Dendritic cell treated with granulocyte-macrophage colony-stimulating factor and Interleukin-4, amounts not matched to agents 40 ng/mL and 50 ng/mL, for 4 days (primary cell): ENCODE measurements at regions not wholly inside any gene's neighbourhood (a gene's known extent, or its start where the extent isn't known, plus 50 kb on each side); places are given as distances from the start of the nearest gene placed in this dataset.

ENCODE experiments used
- H3K27ac Mint-ChIP-seq: one replicate; pipeline ENCODE4 v1.8.0; 2022; ENCODE audit warnings: mild to moderate bottlenecking, mixed read lengths
- H3K27me3 Mint-ChIP-seq: one replicate; pipeline ENCODE4 v1.8.0; 2022; ENCODE audit warnings: mild to moderate bottlenecking, mixed read lengths
- H3K36me3 Mint-ChIP-seq: one replicate; pipeline ENCODE4 v1.8.0; 2022; ENCODE audit warnings: low read depth, mixed read lengths
- H3K4me1 Mint-ChIP-seq: one replicate; pipeline ENCODE4 v1.8.0; 2022; ENCODE audit warnings: low read depth, mixed read lengths
- H3K4me3 Mint-ChIP-seq: one replicate; pipeline ENCODE4 v1.8.0; 2022; ENCODE audit warnings: mild to moderate bottlenecking, moderate library complexity, mixed read lengths
- H3K9me3 Mint-ChIP-seq: one replicate; pipeline ENCODE4 v1.8.0; 2022; ENCODE audit warnings: mixed read lengths
- intact Hi-C: fragments of 100-400 bp; cut with micrococcal nuclease; formaldehyde crosslinking; loops from one replicate; pipeline ENCODE4 v1.15.0; 2022

DNA sequence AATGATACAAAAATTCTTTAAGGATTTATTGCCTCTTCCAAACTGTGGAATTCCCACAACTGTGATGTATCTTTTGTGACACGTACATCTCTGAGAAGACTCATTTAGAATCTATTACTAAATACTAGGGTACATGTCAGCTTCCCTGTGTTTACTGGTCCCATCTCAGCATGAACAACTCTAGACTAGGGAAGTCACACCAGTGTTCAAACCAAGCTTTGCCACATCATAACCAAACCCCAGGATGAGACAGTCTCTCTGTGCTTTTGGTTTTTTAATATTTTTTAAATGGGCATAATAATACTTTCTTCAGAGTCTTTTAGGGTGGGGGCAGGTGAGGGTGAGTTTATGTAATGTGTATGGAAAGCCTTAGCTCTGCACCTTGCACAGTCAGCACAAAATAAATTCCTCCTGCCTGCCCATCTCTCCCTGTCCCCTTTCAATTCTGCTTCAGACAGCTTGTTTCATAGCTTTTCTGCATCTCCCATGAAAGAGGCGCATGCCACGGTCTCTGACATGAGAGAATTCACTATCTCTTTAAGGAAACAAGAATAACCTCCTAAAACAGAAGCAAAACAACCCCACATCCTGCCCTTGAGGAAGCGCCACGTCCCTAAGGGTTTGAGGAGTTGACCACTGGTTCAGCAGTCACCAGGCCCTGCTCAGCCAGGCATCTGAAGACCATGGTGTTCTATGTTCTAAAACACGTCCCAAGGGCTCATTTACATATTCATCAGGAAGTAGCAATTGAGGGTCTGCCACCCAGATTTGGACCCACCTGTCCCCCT, 174.5 kb downstream of the USP12 start:
- Mint-ChIP-seq H3K36me3 (no peaks in the 10 kb centered on the region), H3K9me3 (no peaks in the 10 kb centered on the region), H3K4me3 (no peak overlapping the region), H3K27ac (no peak overlapping the region), H3K4me1 (no peaks in the 10 kb centered on the region), H3K27me3 (no peaks in the 10 kb centered on the region)
- intact Hi-C loops: no loop called here

DNA sequence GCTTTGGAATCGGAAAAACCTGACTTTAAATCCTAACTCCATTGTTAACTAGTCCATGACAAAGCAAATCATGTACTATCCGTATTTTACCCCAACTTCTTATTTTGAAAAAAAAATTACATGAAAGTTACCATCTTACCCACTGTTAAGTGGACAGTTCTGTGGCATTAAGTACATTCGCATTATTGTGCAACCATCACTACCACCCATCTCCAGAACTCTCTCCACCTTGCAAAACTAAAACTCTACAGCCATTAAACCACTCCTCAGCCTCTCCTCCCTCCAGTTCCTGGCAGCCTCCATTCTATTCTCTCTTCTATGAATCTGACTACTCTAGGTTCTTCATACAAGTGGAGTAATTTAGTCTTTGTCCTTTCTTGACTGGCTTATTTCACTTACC, 176.5 kb downstream of the USP12 start:
- Mint-ChIP-seq H3K27ac (no peak overlapping the region), H3K4me3 (no peak overlapping the region), H3K27me3 (no peaks in the 10 kb centered on the region), H3K9me3 (no peaks in the 10 kb centered on the region), H3K36me3 (no peaks in the 10 kb centered on the region), H3K4me1 (no peaks in the 10 kb centered on the region)
- intact Hi-C loops: no loop called here

DNA sequence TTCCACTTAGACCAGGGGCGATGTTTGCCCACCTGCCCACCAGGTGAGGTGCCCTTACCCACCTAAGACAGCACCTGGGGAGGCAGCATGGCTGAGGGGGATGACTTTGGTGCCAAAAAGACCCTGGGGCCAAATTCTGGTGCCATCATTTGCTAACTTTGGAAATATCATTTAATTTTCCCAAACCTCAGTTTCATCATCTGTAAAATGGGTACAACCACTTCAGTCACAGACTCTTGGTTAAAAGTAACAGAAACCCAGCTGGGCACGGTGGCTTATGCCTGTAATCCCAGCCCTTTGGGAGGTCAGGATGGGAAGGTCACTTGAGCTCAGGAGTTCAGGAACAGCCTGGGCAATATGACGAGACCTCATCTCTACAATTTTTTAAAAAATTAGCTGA, 177.8 kb downstream of the USP12 start:
- Mint-ChIP-seq H3K9me3 (no peaks in the 10 kb centered on the region), H3K27ac (no peak overlapping the region), H3K4me3 (no peak overlapping the region), H3K36me3 (no peaks in the 10 kb centered on the region), H3K4me1 (no peaks in the 10 kb centered on the region), H3K27me3 (no peaks in the 10 kb centered on the region)
- intact Hi-C loops: no loop called here

DNA sequence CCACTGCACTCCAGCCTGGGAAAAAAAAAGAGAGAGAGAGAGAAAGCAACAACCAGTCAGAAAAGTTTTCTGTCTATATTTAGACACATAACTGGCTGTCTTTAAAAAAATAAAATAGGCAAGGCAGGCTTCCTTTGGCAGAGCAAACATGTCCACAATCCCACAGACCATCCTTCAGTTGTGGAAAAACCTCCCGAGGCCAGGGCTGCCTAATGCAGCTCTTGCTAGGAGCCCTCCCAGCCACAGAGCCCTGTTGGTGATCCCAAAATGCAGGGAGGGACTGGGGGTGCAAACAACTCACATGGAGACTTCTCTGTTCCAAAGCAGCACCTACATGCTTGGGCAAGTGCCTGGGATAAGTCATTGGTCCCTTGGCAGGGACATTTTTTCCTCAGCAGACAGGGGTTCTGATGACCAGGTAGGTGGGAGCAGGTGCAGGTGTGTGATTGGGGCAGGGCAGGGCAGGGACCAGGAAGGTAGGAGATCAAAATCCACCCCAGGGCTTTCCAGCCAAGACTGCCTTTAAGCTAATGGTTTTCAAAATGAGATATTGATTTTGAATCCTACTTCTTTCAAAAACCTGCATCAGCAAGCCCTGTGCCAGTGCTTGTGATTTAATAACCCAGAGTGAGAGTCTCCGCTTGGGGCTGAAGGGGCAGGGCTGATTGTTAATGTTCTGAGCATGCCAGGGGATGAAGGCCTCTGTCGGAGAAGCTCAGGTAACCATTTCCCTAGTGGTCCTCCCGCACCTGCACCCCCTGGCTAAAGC, 178.5 kb downstream of the USP12 start:
- H3K9me3 Mint-ChIP-seq: no peaks in the 10 kb centered on the region
- H3K27me3 Mint-ChIP-seq: no peaks in the 10 kb centered on the region
- H3K27ac Mint-ChIP-seq: no peak overlapping the region
- no peaks in the 10 kb centered on the region for H3K36me3 Mint-ChIP-seq
- H3K4me1 Mint-ChIP-seq: no peaks in the 10 kb centered on the region
- intact Hi-C loops: no loop called here
- H3K4me3 Mint-ChIP-seq: no peak overlapping the region

DNA sequence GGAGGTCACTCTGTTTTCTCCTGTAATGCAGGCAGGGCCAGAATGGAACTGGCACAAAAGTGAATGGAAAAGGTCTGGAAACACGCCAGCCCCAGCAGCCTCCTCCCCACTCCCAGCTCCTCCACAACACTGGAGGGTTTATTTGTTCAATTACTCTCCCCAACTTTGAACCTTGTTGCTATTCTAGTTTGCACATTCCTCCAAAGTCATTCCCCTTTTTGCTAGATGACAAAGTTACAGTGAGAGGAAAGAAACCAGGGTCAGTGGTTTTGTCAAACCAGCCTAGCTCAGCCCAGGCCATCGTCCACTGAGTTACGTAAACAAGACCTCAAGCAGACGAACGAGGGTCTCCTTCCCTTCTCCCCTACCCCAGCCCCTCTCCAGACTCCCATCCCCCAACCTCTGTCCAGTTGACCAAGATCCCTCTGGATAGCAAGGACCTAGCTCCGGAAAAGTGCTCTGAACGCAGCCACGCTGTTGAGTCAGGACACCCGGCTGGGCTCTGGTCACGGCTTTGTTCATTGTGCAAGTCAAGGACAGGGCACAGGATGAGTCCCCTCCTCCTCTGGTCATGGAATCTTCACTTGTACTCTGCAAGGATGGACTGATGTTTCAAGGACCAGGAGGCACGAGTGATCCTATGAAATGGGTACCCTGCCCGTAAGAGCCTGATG, 180.0 kb downstream of the USP12 start:
- Mint-ChIP-seq H3K27ac (no peak overlapping the region), H3K4me1 (no peaks in the 10 kb centered on the region), H3K9me3 (no peaks in the 10 kb centered on the region), H3K4me3 (no peak overlapping the region), H3K27me3 (no peaks in the 10 kb centered on the region), H3K36me3 (no peaks in the 10 kb centered on the region)
- intact Hi-C loops: no loop called here

DNA sequence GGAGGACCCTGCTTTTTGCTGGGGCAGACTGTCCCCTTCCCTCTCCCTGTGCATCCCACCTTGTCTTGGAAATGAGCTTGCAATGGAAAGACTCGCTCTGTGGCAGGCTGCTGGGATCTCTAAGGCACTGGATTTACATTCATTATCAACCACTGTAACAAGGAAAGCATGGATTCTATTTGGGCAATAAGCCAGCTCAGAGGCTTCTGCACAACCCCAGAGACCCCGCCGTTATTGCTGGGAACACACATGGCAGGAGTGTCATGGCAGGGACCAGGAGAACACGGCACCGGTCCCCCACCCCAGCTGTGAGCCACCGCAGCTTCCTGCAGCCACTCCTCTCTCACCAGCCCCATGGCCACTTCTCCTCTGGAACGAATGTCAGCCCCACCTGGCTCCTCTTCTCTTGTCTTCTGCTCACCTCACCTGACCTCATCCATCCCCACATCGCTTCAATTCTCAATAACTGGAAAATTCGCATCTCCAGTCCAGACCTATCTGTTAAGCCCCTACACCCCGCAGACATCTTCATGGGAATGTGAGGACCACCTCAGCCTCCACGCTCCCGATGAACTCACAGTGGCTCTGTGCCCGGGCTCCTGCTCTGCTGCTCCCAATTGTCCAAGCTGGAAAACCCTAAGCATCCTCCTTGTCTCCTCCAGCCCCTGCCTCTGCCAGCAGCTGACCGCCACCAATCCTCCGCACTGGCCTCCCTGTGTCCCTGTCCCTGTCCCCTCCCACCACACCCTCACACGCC, 181.5 kb downstream of the USP12 start:
- Mint-ChIP-seq H3K9me3 (no peaks in the 10 kb centered on the region), H3K27me3 (no peaks in the 10 kb centered on the region), H3K4me3 (no peak overlapping the region), H3K4me1 (peaks cover 2% of the 10 kb centered on the region), H3K27ac (no peak overlapping the region), H3K36me3 (no peaks in the 10 kb centered on the region)
- intact Hi-C loops: no loop called here

DNA sequence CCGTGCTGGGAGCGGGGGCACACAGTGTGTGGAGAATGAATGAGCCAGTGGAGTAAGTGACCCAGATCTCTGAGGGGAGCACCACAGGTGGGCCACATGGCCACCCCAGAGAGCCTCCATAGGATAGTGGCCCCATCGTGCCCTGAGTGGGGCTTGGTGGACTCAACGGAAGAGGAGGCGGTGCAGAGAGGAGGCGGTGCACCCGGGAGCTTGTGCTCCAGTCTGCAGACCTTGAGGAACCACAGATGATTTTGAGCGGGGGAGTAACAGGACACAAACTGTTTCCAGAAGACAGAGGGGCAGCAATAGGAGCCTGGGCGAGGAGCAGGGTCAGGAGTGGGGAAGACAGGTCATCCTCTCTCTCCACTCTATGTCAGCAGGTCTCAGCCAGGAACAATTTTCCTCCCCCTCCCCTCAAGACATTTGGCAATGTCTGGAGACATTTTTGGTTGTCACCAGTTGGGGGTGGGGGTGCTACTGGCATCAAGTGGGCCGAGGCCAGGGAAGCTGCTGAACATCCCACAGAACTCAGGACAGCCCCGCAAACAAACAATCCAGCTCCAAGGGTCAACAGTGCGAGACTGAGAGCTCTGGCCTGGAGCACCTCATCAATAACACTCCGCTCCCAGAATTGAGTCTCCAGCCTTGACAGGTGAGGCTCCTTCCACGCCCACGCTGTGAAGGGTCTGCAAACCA, 182.2 kb downstream of the USP12 start:
- H3K27ac Mint-ChIP-seq: no peak overlapping the region
- intact Hi-C loops: no loop called here
- no peaks in the 10 kb centered on the region for H3K27me3 Mint-ChIP-seq
- no peaks in the 10 kb centered on the region for H3K36me3 Mint-ChIP-seq
- no peak overlapping the region for H3K4me3 Mint-ChIP-seq
- H3K9me3 Mint-ChIP-seq: no peaks in the 10 kb centered on the region
- H3K4me1 Mint-ChIP-seq: peaks cover 5% of the 10 kb centered on the region

DNA sequence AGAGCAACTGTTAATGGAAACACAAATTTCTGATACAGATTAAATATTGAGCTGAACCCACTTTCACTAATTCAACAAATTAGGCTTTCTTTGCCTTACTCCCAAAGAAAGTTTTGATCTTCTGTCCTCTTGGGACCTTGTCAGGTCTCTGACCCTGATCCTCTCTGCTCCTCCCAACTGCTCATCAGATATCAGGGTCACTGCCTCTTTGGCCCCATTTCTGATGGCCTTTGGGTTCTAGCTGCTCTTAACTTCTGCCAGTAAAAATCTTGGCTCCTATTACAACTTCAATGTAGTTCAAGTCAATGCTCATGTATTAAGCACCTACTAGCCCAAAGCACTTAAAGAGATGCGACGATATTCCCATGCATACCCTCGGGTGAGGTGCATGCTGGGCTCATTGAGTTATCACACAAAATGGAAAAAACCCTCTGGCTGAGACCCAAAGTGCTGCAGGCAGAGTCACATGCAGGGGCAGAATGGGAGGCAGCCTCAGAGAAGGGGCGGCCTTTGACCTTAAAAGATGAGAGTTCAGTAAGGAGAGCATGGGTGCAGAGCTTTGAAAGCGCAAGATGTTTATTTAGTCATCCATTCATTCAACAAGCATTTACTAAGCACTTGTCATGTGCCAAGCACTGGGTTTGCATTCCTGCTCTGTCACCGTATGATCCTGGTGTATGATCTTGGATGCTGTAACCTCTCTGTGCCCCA, 183.4 kb downstream of the USP12 start:
- no peaks in the 10 kb centered on the region for H3K27me3 Mint-ChIP-seq
- H3K27ac Mint-ChIP-seq: no peak overlapping the region
- no peaks in the 10 kb centered on the region for H3K36me3 Mint-ChIP-seq
- H3K4me1 Mint-ChIP-seq: peaks cover 8% of the 10 kb centered on the region
- intact Hi-C loops: no loop called here
- no peaks in the 10 kb centered on the region for H3K9me3 Mint-ChIP-seq
- no peak overlapping the region for H3K4me3 Mint-ChIP-seq

DNA sequence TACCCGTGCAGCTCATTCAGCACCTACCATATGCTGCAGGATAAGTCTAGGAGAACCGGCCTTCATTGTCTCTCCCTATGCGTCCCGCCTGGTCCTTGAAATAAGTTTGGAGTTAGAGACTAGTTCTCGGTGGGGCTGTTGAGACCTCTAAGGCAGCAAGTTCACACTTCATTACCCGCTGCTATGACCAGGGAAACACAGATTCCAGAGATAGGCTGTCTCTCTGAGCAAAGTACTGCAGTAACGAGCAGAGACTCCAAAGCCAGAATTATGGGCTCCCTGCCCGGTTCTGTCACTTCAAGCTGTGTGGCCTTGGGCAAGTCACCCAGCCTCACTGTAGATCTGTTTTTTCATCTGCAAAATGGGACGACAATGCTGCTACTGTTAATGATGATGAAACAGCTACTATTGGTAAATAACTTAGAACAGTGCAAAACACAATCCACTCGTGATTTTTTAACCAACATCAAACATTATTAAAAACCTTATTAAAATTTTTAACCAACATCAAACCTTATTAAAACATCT, 184.1 kb downstream of the USP12 start:
- H3K9me3 Mint-ChIP-seq: no peaks in the 10 kb centered on the region
- peaks cover 15% of the 10 kb centered on the region for H3K4me1 Mint-ChIP-seq
- H3K27ac Mint-ChIP-seq: no peak overlapping the region
- H3K4me3 Mint-ChIP-seq: no peak overlapping the region
- no peaks in the 10 kb centered on the region for H3K27me3 Mint-ChIP-seq
- intact Hi-C loops: no loop called here
- H3K36me3 Mint-ChIP-seq: no peaks in the 10 kb centered on the region

DNA sequence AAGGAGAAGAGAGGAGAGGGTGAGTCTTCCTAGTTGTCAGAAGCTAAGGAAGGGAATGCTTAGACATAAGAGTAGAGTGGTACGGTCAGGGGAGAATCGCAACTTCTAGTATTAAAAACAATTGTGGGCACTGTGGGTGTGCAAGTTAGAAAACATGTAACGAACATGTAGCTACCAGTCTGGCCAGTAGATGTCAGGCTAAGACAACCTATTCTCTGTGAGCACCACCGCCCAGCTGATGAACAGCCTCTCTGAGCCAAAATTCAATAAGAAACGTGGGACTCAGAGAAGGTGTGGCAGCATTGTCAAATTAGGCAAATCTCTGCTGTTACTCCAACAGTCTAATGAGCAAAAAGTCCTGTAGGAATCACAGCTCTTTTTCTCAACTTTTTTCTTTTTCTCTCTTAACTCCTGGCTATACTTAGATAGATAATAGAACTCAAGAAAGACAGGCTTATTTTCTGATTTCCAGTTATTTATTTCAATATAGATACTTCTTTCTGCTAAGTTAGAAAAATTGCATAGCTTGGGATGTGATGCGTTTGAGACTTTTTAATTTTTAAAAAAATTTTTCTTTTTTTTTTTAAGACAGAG, 186.2 kb downstream of the USP12 start:
- Mint-ChIP-seq H3K4me1 (peaks cover 16% of the 10 kb centered on the region), H3K36me3 (no peaks in the 10 kb centered on the region), H3K27ac (no peak overlapping the region), H3K4me3 (no peak overlapping the region), H3K27me3 (no peaks in the 10 kb centered on the region), H3K9me3 (no peaks in the 10 kb centered on the region)
- intact Hi-C loops: loop anchor here (1.0 to 2.0 kb wide), 4 partner anchors 219 to 841 kb away; no protein-coding TSS in a partner anchor

DNA sequence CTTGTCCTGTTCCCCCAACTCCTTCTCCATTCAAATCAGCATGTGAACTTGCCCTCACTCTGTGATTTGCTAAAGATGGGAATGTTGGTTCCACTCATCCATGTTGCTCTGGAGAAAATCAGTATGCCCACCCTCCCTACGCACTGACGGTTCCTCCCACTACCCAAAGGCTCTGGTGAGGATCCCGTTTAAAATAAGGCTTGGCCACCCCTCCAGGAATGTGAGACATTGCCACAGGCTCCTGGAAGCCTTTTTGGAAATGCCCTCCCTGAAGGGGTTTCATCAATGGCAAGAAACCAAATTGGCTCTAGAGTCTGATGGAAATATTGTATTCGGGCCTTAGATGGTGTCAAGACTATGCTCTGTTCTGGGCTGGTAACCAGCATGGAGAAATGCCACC, 187.3 kb downstream of the USP12 start:
- H3K27me3 Mint-ChIP-seq: no peaks in the 10 kb centered on the region

DNA sequence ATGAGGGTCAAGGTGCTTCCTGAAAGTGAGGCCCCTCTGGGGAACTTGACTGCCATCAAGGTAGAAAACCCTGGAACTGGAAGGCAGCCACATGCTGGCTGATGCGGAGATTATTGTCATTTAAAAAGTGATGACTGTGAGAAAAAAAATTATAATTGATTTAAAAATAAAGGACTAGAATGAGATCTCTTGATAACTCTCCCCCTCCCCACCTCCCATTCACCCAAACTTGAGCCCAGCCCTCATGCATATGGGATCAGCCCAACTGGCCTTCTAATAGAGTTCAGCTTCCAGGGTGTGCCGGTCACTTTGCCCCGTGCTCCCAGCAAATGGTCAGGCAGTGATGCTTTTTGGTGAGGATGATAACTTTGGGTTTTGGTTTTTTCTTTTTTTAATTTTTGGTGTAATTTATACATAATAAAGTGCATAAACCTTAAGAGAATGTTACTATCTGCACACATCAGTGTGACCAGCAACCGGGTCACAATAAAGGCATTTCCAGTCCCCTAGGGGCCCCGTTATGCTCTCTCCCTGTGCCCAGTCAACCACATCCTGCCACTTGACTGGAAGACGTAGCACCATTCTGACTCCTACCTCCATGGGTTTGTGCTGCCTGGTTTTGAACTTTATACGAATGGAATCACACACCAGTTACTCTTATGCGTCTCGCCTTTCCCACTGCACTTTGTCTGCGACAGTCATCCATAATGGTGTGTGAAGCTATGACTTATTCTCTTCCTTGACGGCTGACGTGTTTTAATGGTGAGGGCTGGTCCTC, 187.9 kb downstream of the USP12 start:
- Mint-ChIP-seq H3K4me1 (peaks cover 16% of the 10 kb centered on the region), H3K36me3 (no peaks in the 10 kb centered on the region), H3K4me3 (no peak overlapping the region), H3K9me3 (no peaks in the 10 kb centered on the region), H3K27ac (peak overlapping the region; percentile 45), H3K27me3 (no peaks in the 10 kb centered on the region)
- intact Hi-C loops: loop anchor here (2.0 kb wide), 1 partner anchor 221 kb away; no protein-coding TSS in a partner anchor

More for the DNA sequence above, 187.3 kb downstream of the USP12 start:
- H3K27ac Mint-ChIP-seq: no peak overlapping the region
- H3K9me3 Mint-ChIP-seq: no peaks in the 10 kb centered on the region
- peaks cover 16% of the 10 kb centered on the region for H3K4me1 Mint-ChIP-seq
- H3K36me3 Mint-ChIP-seq: no peaks in the 10 kb centered on the region
- no peak overlapping the region for H3K4me3 Mint-ChIP-seq
- intact Hi-C loops: loop anchor here (2.0 kb wide), 1 partner anchor 220 kb away; no protein-coding TSS in a partner anchor
